Right renal cortex interstitium (tissue), 3 donors: ENCODE measurements at regions not wholly inside any gene's neighbourhood (a gene's known extent, or its start where the extent isn't known, plus 50 kb on each side); places are given as distances from the start of the nearest gene placed in this dataset.
"Not testable (repeated sequence)": the region's sequence is repeated elsewhere in the genome, so short reads cannot be mapped to it uniquely, and the experiment has no call there.

Source experiments
- DNase-seq, 3 donors: peaks; one replicate each; pipeline ENCODE4 v3.0.0-alpha.2; 2013; ENCODE audit warnings: low read depth in 3 of 3, low spot score in 2 of 3

- DNase-seq, result no peak
Measured at GRCh38 chr18:59057493-59057795, 82.2 kb upstream of the SEC11C start.

- DNase-seq, result no peak
Measured at GRCh38 chr18:59057969-59058368, 81.7 kb upstream of the SEC11C start.

- DNase-seq, result no peak
Measured at GRCh38 chr18:59059140-59059539, 80.5 kb upstream of the SEC11C start.

GRCh38 chr18:59060551-59060950 lies 79.1 kb upstream of the SEC11C start:
- DNase-seq, result no peak

GRCh38 chr18:59061914-59062642 lies 77.6 kb upstream of the SEC11C start:
- DNase-seq, result no peak

- DNase-seq, result no peak
Measured at GRCh38 chr18:59062643-59063006, 77.1 kb upstream of the SEC11C start.

GRCh38 chr18:59063300-59063906 lies 76.3 kb upstream of the SEC11C start:
- DNase-seq, result no peak

- no peak for DNase-seq
Measured at GRCh38 chr18:59063912-59064311, 75.8 kb upstream of the SEC11C start.

- DNase-seq, result no peak
Measured at GRCh38 chr18:59065684-59066083, 74.0 kb upstream of the SEC11C start.

GRCh38 chr18:59067873-59068272 lies 71.8 kb upstream of the SEC11C start:
- DNase-seq, result no peak

- no peak for DNase-seq
Measured at GRCh38 chr18:59068276-59069071, 71.2 kb upstream of the SEC11C start.

GRCh38 chr18:59070181-59070912 lies 69.3 kb upstream of the SEC11C start:
- peak in 2 of 3 donors; percentile 73 for DNase-seq

- no peak for DNase-seq
Measured at GRCh38 chr18:59072727-59073421, 66.8 kb upstream of the SEC11C start.

GRCh38 chr18:59075923-59076322 lies 63.8 kb upstream of the SEC11C start:
- DNase-seq, result no peak

- DNase-seq, result no peak
Measured at GRCh38 chr18:59079264-59079663, 60.4 kb upstream of the SEC11C start.

GRCh38 chr18:59079687-59080501 lies 59.8 kb upstream of the SEC11C start:
- not testable (repeated sequence) for DNase-seq

GRCh38 chr18:59083136-59083818 lies 56.4 kb upstream of the SEC11C start:
- DNase-seq, result no peak

GRCh38 chr18:59085126-59085794 lies 54.4 kb upstream of the SEC11C start:
- no peak for DNase-seq

GRCh38 chr18:59085797-59086196 lies 53.9 kb upstream of the SEC11C start:
- no peak for DNase-seq
